SH-SY5Y (cell line): ENCODE measurements at regions not wholly inside any gene's neighbourhood (a gene's known extent, or its start where the extent isn't known, plus 50 kb on each side); places are given as distances from the start of the nearest gene placed in this dataset.

Experiments used
- GATA2 ChIP-seq: IDR thresholded peaks from 2 replicates; pipeline ENCODE4 v1.6.1; 2011; ENCODE audit warnings: mild to moderate bottlenecking, low read depth, low read length
- GATA3 ChIP-seq: IDR thresholded peaks from 2 replicates; pipeline ENCODE4 v1.6.1; 2011; ENCODE audit warnings: low read depth, mild to moderate bottlenecking, low read length, moderate library complexity

DNA sequence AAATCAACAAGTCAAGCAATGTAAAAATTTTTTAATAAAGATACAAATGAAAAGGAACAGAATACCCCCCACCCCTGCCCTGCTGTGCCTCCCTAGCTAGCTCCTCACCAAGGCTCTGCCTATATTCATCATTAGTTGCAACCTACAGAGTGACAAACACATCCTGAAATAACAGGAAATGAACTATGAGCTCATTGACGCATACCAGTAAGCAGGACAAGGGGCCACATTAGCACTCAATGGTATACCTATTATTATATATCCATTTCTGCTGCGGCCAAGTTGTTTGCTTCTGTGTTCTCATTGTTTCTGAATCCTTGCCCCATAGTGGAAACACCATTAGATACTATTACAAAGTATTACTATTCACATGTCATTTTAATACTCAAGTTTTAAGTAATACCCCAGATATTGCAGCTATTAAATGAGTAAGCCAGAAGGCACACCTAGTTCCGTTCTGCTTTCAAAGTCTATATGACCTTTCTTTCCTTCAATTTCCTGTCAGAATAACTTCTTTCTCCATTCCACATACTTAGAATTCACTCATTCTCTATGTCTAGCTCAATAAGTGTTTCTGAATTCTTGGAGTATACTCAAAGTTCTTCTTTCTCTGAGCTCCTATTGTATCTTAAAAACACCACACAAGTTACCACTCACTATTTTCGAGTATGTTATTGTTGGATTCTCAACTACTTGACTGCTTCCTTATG is 1214.9 kb downstream of the PLA2G4A start:
- TF ChIP-seq GATA3 (no peak), GATA2 (no peak)

DNA sequence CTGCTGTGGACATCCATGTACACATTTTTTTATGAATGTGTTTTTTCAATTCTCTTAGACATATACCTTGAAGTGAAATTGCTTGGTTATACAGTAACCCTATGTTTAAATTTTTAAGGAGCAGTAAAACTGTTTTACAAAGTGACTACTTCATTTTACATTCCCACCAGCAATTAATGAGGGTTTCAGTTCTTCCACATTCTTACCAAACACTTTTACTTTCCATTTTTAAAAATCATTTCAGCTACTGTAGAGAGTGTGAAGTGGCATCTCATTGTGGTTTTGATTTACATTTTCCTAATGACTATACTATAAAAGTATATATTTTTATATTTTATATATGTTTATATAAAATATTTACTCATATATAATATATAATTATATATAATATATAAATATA is 1221.5 kb downstream of the PLA2G4A start:
- TF ChIP-seq GATA3 (no peak), GATA2 (no peak)

DNA sequence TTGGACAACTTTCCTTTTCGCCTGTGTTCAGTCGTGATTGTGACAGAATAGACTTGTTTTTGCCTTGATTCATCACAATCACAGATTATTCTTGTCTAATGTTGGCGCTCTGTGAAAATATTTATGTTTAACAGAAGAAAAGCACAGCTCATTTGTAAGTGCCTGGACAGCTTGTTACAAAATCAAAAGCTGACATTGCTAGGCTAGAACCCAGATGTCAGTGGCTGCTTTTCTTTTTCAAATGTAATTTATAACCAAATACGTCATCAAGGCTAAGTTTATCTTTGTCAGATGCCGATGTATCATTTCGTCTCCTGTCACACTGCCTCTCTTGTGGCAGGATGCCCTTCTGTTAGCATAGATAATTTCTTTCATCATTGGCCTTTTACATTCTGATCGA is 1227.3 kb downstream of the PLA2G4A start:
- TF ChIP-seq GATA2 (no peak), GATA3 (no peak)

DNA sequence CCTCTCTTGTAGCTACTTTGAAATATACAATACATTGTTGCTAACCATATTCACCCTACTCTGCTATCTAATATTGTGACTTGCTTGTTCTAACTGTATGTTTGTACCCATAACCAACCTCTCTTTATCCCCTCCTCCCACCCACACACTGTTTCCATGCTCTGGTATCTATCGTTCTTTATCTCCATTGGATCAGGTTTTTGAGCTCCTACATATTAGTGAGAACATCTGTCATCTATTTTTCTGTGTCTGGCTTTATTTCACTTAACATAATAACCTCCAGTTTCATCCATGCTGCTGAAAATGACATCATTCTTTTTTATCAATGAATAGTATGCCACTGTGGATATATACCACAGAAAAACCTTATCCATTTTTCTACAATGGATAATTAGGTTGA is 1230.1 kb downstream of the PLA2G4A start:
- TF ChIP-seq GATA2 (no peak), GATA3 (peak; percentile 72)

DNA sequence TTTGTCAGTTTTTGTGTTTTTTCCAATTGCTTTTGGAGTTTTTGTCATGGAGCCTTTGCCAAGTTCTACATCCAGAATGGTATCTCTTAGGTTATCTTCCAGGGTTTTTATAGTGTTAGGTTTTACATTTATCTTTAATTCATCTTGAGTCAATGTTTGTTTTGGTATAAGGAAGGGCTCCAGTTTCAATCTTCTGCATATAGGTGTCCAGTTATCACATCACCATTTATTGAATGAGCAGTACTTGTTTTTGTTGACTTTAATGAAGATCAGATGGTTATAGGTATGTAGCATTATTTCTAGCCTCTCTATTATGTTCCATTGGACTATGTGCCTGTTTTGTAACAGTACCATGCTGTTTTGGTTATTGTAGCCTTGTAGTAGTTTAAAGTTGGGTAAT is 1233.1 kb downstream of the PLA2G4A start:
- TF ChIP-seq GATA3, result no peak
- TF ChIP-seq GATA2, result no peak

DNA sequence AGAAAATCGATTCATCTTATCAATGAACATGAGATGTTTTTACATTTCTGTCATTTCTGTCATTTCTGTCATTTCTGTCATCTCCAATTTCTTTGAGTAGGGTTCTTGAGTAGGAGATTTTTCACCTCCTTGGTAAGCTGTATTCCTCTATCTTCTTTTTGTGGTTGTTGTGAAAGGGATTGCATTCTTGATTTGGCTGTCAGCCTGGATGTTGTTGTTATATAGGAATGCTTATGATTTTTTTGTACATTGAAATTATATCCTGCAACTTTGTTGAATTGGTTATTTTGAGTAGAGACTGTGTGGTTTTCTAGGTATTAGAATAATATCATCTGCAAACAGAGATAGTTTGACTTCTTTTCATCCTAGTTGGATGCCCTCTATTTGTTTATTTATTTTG is 1233.7 kb downstream of the PLA2G4A start:
- TF ChIP-seq GATA2 (no peak), GATA3 (no peak)

DNA sequence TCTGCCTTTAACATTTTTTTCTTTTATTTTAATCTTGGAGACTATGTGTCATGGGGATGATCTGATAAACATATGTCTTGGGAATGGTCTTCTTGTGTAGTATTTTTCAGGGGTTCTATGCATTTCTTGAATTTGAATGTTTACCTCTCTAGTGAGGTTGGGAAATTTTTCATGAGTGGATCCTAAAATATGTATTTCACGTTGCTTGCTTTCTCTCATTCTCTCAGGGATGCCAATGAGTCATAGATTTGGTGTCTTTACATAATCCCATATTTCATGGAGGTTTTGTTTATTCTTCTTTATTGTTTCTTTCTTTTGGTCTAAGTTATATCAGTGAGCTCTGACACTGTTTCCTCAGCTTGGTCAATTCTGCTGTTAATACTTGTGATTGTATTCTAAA is 1237.2 kb downstream of the PLA2G4A start:
- no peak for TF ChIP-seq GATA2
- no peak for TF ChIP-seq GATA3

DNA sequence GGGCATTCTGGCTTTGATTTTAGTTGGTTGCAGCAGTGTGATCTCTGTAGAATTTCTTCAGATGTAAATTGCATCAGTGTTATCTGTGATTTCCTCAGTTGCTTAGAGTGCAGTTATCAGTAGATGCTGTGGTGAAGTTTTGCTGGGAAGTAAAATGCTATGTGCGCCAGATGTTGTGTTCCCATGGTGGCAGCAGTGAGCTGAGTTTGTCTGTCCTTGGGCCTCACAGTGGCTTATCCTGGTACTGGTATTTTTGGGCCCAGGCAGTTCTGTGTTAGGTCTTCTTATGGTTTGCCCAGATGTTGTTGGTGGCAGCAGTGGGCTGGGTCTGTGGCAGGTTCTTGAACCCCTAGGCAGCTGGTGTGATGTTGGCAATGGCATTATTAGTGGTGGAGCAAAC is 1242.1 kb downstream of the PLA2G4A start:
- no peak for TF ChIP-seq GATA2
- no peak for TF ChIP-seq GATA3

DNA sequence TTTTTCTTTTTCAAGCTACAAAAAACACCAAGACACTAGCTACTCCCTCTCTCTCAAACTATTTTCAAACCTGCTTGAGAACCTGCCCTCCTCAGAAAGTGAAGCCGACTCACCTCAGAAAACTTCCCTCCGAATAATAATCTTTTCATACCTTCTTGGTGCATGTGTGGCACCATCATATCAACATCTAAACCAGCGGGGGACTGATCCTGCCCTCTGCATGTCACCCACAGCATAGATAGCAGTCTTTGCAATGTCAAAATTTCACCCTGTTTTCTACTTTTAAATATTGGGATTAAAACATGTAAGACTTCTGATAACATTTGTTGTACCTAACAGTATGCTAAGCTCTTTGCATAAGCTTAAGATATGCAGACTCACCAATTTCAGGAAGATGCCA is 1260.3 kb downstream of the PLA2G4A start:
- TF ChIP-seq GATA2 (no peak), GATA3 (no peak)

DNA sequence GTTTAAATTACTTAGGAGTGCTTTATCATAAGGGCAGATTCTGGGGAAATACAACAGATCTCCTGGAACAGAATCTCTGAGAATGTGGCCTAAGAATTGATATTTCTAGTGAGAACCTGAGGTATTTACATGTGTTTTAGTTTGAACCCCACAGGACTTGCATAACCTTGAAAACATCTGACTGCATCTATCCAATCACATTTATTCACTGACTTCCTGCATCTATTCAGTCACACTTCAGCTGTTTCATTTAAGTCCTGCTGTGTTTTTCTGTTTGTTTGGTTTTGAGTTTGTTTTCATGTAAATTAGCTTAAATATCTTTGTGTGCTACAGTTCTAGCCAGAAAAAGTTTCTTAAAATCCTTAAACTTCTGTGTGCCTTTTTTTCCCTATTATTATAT is 1260.7 kb downstream of the PLA2G4A start:
- TF ChIP-seq GATA2 (no peak), GATA3 (no peak)

DNA sequence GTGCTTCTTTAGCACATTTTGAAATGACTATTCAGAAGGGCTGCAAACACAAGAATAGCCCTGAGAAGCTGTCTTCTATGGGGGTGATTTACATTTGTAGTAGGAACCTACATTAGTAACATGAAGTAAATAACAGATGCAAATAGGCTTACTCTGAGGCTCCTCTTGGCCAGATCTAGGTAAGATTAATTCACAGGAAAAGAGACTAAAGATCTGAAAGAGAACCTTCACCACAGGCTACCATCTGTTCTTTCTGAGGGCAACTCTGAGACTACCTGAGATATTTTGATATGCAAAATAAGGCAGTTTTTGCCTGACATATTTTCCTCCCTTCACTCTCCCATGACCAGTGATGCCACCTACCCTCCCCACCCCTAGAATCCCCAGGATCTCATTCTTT is 1267.8 kb downstream of the PLA2G4A start:
- TF ChIP-seq GATA2 (no peak), GATA3 (no peak)

DNA sequence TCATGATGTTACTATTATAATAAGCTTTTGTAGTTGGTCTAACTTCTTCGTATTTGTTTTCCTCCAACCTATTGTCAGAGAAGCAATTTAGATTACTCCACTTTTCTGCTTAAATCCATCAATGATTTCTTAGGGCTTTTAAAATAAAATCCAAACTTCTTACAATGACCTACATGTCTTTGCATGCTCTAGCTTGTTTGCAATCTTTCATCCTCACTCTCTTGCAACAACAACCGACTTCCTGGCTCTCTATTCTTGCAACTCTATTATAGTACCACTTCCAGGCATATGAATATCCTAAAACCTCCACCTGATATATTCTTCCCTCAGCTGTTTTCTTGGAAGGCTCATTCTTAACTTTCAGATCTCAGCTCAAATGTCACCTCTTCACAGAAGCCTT is 1288.7 kb downstream of the PLA2G4A start:
- no peak for TF ChIP-seq GATA3
- no peak for TF ChIP-seq GATA2

DNA sequence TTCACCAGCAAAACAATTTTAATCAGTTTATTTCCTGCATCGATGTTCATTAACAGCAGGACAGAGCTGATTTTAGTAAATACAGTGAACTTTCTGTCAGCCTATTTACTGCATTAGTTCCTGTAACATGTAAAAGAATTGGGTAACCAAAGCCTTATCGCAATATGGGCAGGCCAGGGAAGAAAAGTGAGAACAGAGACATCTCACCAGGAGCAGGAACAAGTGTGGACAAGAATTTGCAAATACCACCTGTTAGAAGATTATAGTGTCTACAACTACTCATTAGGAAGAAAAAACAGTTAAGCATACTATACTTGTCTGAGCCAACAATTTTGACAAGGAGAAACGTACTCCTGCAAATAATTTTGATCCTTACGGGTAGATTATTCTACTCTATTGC is 1293.9 kb downstream of the PLA2G4A start:
- TF ChIP-seq GATA3, result no peak
- TF ChIP-seq GATA2, result no peak

DNA sequence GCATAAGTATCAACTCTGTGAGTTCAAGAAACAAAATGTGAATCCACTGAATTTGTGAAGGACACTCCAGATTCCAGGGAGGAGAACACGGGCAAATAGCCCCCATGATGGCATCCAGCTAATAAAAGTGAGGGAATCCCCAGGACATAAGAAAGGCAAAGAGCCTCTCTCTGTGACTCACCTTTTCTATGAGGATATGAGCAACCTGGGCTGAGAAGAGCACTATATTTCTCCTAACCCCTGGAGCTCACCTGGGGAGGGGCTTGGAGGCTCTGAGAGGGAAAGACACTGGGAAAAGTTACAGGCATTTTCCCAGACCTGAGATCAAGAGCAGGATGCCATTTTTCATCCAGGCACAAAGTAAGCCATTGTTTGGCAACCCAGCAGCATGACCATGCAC is 1298.8 kb downstream of the PLA2G4A start:
- no peak for TF ChIP-seq GATA3
- no peak for TF ChIP-seq GATA2

DNA sequence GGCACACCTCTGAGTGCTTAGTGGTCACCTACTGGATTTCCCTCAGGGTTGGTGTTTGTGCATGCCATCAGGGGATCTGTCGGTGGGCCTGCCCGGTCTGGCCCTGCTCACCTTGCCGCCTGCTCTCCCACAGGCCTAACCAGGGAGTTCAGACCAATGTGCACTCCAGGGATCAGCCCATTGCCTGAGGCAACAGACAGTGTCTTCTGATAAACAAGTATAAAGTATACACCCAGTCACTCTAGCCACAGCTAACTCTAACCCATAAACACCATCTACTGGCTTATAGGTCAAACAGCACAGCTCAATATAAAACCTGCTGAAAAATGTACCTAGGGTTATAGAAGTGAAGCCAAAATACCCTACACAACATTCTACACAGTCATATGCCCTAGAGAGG is 1300.0 kb downstream of the PLA2G4A start:
- no peak for TF ChIP-seq GATA2
- no peak for TF ChIP-seq GATA3
